Small intestine (tissue), 7 donors: ENCODE measurements at regions not wholly inside any gene's neighbourhood (a gene's known extent, or its start where the extent isn't known, plus 50 kb on each side); places are given as distances from the start of the nearest gene placed in this dataset.

Experiments
- DNase-seq, 2 donors: peaks; one replicate each; pipeline versions ENCODE4 v3.0.0 to v3.0.0-alpha.2; 2013
- FAIRE-seq: peaks from 2 replicates; lab custom pipeline; 2012; peaks lifted over from hg19 to GRCh38; lab: Jason Lieb, UNC
- H3K27ac ChIP-seq, 3 donors: one replicate each; pipeline ENCODE4 v1.5.1; 2013; ENCODE audit warnings: low read length in 2 of 3, mild to moderate bottlenecking in 2 of 3, control low read depth in 1 of 3, inconsistent platforms in 1 of 3, low read depth in 1 of 3, moderate library complexity in 1 of 3
- H3K27me3 ChIP-seq, 3 donors: one replicate each; pipeline ENCODE4 v1.6.1; 2013; ENCODE audit warnings: low read length in 3 of 3, inconsistent platforms in 1 of 3; ENCODE audit not compliant: control insufficient read depth in 3 of 3, insufficient read depth in 3 of 3
- H3K36me3 ChIP-seq, 3 donors: one replicate each; pipeline ENCODE4 v1.6.1; 2013; ENCODE audit warnings: low read length in 3 of 3, inconsistent platforms in 1 of 3, low read depth in 1 of 3, mild to moderate bottlenecking in 1 of 3, moderate library complexity in 1 of 3; ENCODE audit not compliant: control insufficient read depth in 3 of 3, insufficient read depth in 2 of 3
- H3K4me1 ChIP-seq, 3 donors: one replicate each; pipeline ENCODE4 v1.6.1; 2013; ENCODE audit warnings: low read length in 2 of 3, inconsistent platforms in 1 of 3, low read depth in 1 of 3, mild to moderate bottlenecking in 1 of 3, moderate library complexity in 1 of 3; ENCODE audit not compliant: control insufficient read depth in 3 of 3, insufficient read depth in 2 of 3
- H3K4me3 ChIP-seq, 3 donors: one replicate each; pipeline ENCODE4 v1.5.1; 2013; ENCODE audit warnings: low read length in 3 of 3, control low read depth in 1 of 3, inconsistent platforms in 1 of 3, low read depth in 1 of 3, mild to moderate bottlenecking in 1 of 3, moderate library complexity in 1 of 3
- H3K9me3 ChIP-seq, 2 donors: one replicate each; pipeline ENCODE4 v1.6.1; 2013; ENCODE audit warnings: low read depth in 1 of 2, low read length in 1 of 2; ENCODE audit not compliant: control insufficient read depth in 2 of 2, insufficient read depth in 1 of 2
- WGBS, 3 donors: extraction: QIAGEN DNeasy Blood & Tissue Kit; methylation state at CpG; one replicate each; pipeline ENCODE4 v1.1.7; 2013; 5-methylcytosine and 5-hydroxymethylcytosine counted together
- donor health status: healthy with polysubstance abuse.
- donor health status: control.
- donor health status: control.
- donor health status: Bipolar disorder and iron deficiency.
- donor health status: healthy.

- 86 to 94% (median 94%) methylated on average over 2 of the region's 2 CpGs for WGBS, 3 donors
Observed at GRCh38 chr9:12461763-12462460, 231.3 kb upstream of the TYRP1 start.

GRCh38 chr9:12462861-12463260, 230.3 kb upstream of the TYRP1 start:
- H3K9me3 ChIP-seq: peaks cover 0 to 3% of the 10 kb centered on the region in 2 donors
- no peaks in the 10 kb centered on the region for H3K36me3 ChIP-seq
- H3K27ac ChIP-seq: no peak overlapping the region
- no peaks in the 10 kb centered on the region for H3K27me3 ChIP-seq
- H3K4me1 ChIP-seq: no peaks in the 10 kb centered on the region
- no peak for DNase-seq
- no peak for FAIRE-seq
- no peak overlapping the region for H3K4me3 ChIP-seq

More at GRCh38 chr9:12461763-12462460, 231.3 kb upstream of the TYRP1 start:
- H3K27me3 ChIP-seq: no peaks in the 10 kb centered on the region
- H3K36me3 ChIP-seq: no peaks in the 10 kb centered on the region
- H3K9me3 ChIP-seq: peaks cover 0 to 3% of the 10 kb centered on the region in 2 donors
- no peak overlapping the region for H3K27ac ChIP-seq
- H3K4me3 ChIP-seq: no peak overlapping the region
- FAIRE-seq (no peak), DNase-seq (no peak)
- H3K4me1 ChIP-seq: no peaks in the 10 kb centered on the region

GRCh38 chr9:12463641-12464040, 229.5 kb upstream of the TYRP1 start:
- no peak overlapping the region for H3K4me3 ChIP-seq
- 9 to 21% (median 19%) methylated on average over 3 of the region's 3 CpGs for WGBS, 3 donors
- no peaks in the 10 kb centered on the region for H3K36me3 ChIP-seq
- H3K27me3 ChIP-seq: no peaks in the 10 kb centered on the region
- peaks cover 0 to 3% of the 10 kb centered on the region in 2 donors for H3K9me3 ChIP-seq
- no peak for FAIRE-seq
- H3K27ac ChIP-seq: no peak overlapping the region
- no peaks in the 10 kb centered on the region for H3K4me1 ChIP-seq
- no peak for DNase-seq

DNA sequence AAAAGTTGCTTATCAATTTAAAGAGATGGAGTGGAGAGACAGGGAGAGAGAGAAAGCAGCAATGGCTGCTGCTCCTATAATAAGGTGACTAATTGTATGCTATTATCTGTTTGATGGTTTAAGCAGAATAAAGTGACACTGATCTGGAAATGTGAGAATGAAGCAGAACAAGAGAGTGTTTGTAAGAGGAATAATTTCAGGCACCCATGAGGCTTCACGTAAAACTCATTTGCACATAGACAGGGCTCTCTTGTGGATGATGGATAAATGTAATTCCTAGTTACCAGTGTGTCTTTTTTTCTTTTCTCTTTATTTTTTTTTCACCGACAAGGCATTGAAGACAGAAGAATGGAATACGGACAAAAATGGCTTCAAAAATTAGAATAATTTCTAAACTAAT, 228.8 kb upstream of the TYRP1 start:
- 67 to 75% (median 68%) methylated on average over 3 of the region's 3 CpGs for WGBS, 3 donors
- H3K36me3 ChIP-seq: no peaks in the 10 kb centered on the region
- no peak overlapping the region for H3K27ac ChIP-seq
- H3K9me3 ChIP-seq: peaks cover 0 to 3% of the 10 kb centered on the region in 2 donors
- no peaks in the 10 kb centered on the region for H3K27me3 ChIP-seq
- no peak overlapping the region for H3K4me3 ChIP-seq
- no peaks in the 10 kb centered on the region for H3K4me1 ChIP-seq
- DNase-seq: no peak
- no peak for FAIRE-seq

DNA sequence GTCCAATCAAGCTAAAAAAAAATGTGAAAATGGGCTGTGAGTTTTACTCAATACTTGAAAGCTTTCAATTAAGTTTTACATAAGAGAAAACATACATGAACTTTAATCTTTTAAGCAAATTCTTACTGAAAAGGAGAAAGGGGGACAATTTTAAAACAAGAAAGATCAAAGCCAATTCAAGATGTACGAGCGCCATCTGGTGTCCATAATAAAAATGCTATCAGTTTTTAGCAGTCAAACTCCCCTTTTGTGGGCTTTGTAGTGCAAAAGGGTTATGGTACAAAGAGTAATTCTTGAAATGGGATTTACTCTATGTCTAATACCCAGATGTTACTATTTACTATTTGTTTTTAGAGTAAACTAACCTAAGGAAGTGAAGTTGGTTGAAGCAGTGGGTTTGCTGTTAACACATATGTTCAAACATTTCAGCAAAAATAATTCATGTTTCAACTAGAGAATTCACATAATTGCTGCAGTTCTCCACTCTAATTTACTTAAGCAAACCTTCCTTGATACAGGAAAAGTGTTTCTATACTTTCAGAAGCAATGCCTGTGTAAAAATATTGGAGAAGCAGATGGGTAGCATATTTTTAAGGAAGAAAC, 228.2 kb upstream of the TYRP1 start:
- Histone ChIP-seq H3K36me3 (no peaks in the 10 kb centered on the region), H3K27ac (no peak overlapping the region), H3K27me3 (no peaks in the 10 kb centered on the region), H3K9me3 (peaks cover 0 to 3% of the 10 kb centered on the region in 2 donors), H3K4me1 (no peaks in the 10 kb centered on the region), H3K4me3 (no peak overlapping the region)
- no peak for FAIRE-seq
- peak; percentile 5 to 24 for DNase-seq
- WGBS, 3 donors: 0 to 2% (median 1%) methylated on average over 2 of the region's 2 CpGs

DNA sequence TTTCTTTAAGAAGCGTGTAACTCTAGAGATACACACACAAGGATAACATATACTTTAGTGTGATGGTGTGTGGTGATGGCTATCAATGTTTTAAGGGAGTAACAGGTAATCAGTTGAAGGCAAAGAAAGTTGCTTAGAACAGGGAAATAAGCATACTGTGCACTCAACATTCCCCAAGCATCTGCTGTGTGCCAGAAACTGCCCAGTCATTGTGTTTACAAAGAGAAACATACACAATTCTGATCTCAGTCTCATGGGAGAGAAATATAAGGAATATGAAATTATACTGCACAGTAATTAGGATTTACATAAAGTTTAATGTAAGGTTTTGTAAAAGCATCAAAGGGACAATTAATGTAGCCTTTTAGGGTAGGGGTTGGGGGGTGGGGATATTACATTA, 224.1 kb upstream of the TYRP1 start:
- Histone ChIP-seq H3K27ac (no peak overlapping the region), H3K4me3 (no peak overlapping the region), H3K9me3 (no peaks in the 10 kb centered on the region), H3K4me1 (no peaks in the 10 kb centered on the region), H3K36me3 (no peaks in the 10 kb centered on the region), H3K27me3 (no peaks in the 10 kb centered on the region)
- WGBS, 3 donors: 83 to 92% (median 84%) methylated on average over 1 of the region's 1 CpG
- no peak for FAIRE-seq
- no peak for DNase-seq

- Histone ChIP-seq H3K36me3 (no peaks in the 10 kb centered on the region), H3K27me3 (no peaks in the 10 kb centered on the region), H3K4me1 (no peaks in the 10 kb centered on the region), H3K9me3 (no peaks in the 10 kb centered on the region), H3K4me3 (no peak overlapping the region), H3K27ac (no peak overlapping the region)
- no peak for FAIRE-seq
- no peak for DNase-seq
- 64 to 87% (median 85%) methylated on average over 1 of the region's 1 CpG for whole genome bisulfite sequencing, 3 donors
Observed at GRCh38 chr9:12494411-12494810, 198.8 kb upstream of the TYRP1 start.

DNA sequence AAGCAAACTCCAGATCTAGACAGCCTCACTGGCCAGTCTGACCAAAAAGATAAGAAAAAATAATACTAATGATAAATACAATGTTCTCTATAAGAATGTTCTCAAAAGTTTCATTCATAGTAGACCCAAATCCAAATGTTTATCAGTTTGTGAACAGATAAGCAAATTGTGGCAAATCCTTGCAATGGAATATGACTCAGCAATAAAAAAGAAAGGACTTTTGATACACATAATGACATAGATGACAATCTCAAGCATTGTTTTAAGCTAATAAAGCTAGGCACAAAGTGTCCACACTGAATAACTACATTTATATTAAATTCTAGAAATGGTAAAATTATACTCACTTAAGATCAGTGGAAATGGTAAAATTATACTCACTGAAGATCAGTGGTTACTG, 195.4 kb upstream of the TYRP1 start:
- H3K4me1 ChIP-seq: no peaks in the 10 kb centered on the region
- no peaks in the 10 kb centered on the region for H3K27me3 ChIP-seq
- H3K27ac ChIP-seq: no peak overlapping the region
- no peaks in the 10 kb centered on the region for H3K36me3 ChIP-seq
- DNase-seq (no peak), FAIRE-seq (no peak)
- no peak overlapping the region for H3K4me3 ChIP-seq
- no peaks in the 10 kb centered on the region for H3K9me3 ChIP-seq

DNA sequence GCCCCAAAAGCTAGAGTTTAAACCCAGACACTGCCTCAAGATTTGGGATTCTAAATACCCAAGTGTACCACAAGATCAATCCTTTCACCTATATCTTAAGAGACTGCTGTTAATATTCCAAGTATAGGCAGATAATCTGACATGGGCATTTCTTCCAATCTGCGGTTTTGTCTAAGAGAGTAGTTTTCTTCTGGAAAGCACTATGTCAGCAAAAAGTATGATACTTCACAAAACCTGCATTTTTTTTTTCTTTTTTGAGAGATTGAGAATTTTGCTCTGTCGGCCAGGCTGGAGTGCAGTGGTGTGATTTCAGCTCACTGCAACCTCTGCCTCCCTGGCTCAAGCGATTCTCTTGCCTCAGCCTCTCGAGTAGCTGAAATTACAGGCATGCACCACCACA, 190.7 kb upstream of the TYRP1 start:
- Histone ChIP-seq H3K27ac (no peak overlapping the region), H3K4me1 (no peaks in the 10 kb centered on the region), H3K36me3 (no peaks in the 10 kb centered on the region), H3K4me3 (no peak overlapping the region), H3K27me3 (no peaks in the 10 kb centered on the region), H3K9me3 (no peaks in the 10 kb centered on the region)
- DNase-seq (no peak), FAIRE-seq (no peak)
- 76 to 87% (median 83%) methylated on average over 4 of the region's 4 CpGs for WGBS, 3 donors
